ENCODE measurements at regions not wholly inside any gene's neighbourhood (a gene's known extent, or its start where the extent isn't known, plus 50 kb on each side); places are given as distances from the start of the nearest gene placed in this dataset.

- in situ Hi-C loops (cut with MboI; ENCODE audit: low pct_unique_long_range_greater_than_20kb, low sequenced_read_pairs, unreplicated experiment): no loop called here
- DNase-seq (ENCODE audit: low spot score): no peak
- TF ChIP-seq, protein P1, sequence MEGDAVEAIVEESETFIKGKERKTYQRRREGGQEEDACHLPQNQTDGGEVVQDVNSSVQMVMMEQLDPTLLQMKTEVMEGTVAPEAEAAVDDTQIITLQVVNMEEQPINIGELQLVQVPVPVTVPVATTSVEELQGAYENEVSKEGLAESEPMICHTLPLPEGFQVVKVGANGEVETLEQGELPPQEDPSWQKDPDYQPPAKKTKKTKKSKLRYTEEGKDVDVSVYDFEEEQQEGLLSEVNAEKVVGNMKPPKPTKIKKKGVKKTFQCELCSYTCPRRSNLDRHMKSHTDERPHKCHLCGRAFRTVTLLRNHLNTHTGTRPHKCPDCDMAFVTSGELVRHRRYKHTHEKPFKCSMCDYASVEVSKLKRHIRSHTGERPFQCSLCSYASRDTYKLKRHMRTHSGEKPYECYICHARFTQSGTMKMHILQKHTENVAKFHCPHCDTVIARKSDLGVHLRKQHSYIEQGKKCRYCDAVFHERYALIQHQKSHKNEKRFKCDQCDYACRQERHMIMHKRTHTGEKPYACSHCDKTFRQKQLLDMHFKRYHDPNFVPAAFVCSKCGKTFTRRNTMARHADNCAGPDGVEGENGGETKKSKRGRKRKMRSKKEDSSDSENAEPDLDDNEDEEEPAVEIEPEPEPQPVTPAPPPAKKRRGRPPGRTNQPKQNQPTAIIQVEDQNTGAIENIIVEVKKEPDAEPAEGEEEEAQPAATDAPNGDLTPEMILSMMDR (IDR thresholded peaks at IDR 0.05; ENCODE audit: extremely low read depth, insufficient read depth, missing control alignments): no peak
Observed at GRCh38 chr9:91024841-91025240, 223.2 kb downstream of the SYK start.

DNA sequence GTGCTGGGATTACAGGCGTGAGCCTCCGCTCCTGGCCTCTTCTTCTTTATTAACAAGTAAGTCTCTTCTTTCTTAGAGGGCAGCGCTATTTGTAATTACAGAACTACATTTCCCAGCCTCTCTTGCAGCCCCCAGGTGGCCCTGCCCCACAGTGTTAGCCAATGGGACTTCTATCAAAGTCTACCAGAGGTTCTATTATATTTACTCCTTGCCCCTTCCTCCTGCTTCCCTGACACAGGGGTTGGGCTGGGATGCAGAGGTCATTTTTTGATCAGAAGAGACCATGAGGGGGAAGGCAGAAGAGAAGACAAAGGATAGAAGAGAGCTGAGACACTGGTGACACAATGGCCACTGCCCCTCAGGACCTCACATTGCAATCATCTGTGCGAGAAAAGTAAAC is 224.2 kb downstream of the SYK start:
- TF ChIP-seq, protein P1 (IDR thresholded peaks at IDR 0.05; ENCODE audit: extremely low read depth, insufficient read depth, missing control alignments): no peak
- DNase-seq (ENCODE audit: low spot score): no peak
- in situ Hi-C loops (cut with MboI; ENCODE audit: low pct_unique_long_range_greater_than_20kb, low sequenced_read_pairs, unreplicated experiment): no loop called here

GRCh38 chr9:91026266-91026665 is 224.6 kb downstream of the SYK start:
- in situ Hi-C loops (cut with MboI; ENCODE audit: low pct_unique_long_range_greater_than_20kb, low sequenced_read_pairs, unreplicated experiment): no loop called here
- TF ChIP-seq, protein P1 (IDR thresholded peaks at IDR 0.05; ENCODE audit: extremely low read depth, insufficient read depth, missing control alignments): no peak
- DNase-seq (ENCODE audit: low spot score): no peak

DNA sequence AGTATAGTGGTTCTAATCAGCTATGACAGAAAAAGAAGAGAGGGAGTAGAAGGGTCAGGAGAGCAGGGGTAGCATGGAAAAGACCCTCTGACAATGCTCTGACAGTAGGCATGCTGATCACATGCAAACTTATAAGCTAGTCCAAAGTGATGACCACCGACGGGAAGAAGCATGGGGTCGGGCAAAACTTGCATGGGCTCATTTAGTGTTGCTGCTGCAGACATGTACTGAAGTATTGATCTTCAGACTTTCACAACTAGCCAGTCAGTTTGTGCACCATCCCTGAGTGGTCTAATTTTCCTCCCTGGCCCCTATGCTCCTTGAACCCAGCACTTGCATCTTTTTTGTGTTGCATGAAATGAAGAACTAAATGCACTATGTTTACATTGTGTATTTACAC is 225.4 kb downstream of the SYK start:
- DNase-seq (ENCODE audit: low spot score): no peak
- TF ChIP-seq, protein P1 (IDR thresholded peaks at IDR 0.05; ENCODE audit: extremely low read depth, insufficient read depth, missing control alignments): no peak
- in situ Hi-C loops (cut with MboI; ENCODE audit: low pct_unique_long_range_greater_than_20kb, low sequenced_read_pairs, unreplicated experiment): no loop called here

- DNase-seq (ENCODE audit: low spot score): no peak
- TF ChIP-seq, protein P1 (IDR thresholded peaks at IDR 0.05; ENCODE audit: extremely low read depth, insufficient read depth, missing control alignments): no peak
- in situ Hi-C loops (cut with MboI; ENCODE audit: low pct_unique_long_range_greater_than_20kb, low sequenced_read_pairs, unreplicated experiment): no loop called here
Observed at GRCh38 chr9:91028166-91028827, 226.7 kb downstream of the SYK start.

- in situ Hi-C loops (cut with MboI; ENCODE audit: low pct_unique_long_range_greater_than_20kb, low sequenced_read_pairs, unreplicated experiment): no loop called here
- TF ChIP-seq, protein P1 (IDR thresholded peaks at IDR 0.05; ENCODE audit: extremely low read depth, insufficient read depth, missing control alignments): no peak
- no peak for DNase-seq (ENCODE audit: low spot score)
Observed at GRCh38 chr9:91029650-91030361, 228.2 kb downstream of the SYK start.
